CD14-positive monocyte (primary cell): ENCODE measurements at regions not wholly inside any gene's neighbourhood (a gene's known extent, or its start where the extent isn't known, plus 50 kb on each side); places are given as distances from the start of the nearest gene placed in this dataset.

Experiments used
- DNase-seq, 3 donors: peaks; one replicate each; pipeline ENCODE4 v3.0.0-alpha.2; 2011 to 2022
- H2AFZ ChIP-seq: 2 replicates; pipeline ENCODE4 v1.6.0; 2012; ENCODE audit warnings: mild to moderate bottlenecking, low read depth, low read length, inconsistent platforms; ENCODE audit not compliant: insufficient read depth, poor library complexity, severe bottlenecking
- H3K27ac ChIP-seq, 2 donors: 1 replicate in 1 of 2; 2 replicates in 1 of 2; pipeline ENCODE4 v1.5.1; 2012 to 2013; ENCODE audit warnings: low read length in 2 of 2, control low read depth in 1 of 2, inconsistent platforms in 1 of 2, low read depth in 1 of 2, mild to moderate bottlenecking in 1 of 2
- H3K27me3 ChIP-seq, 2 donors: one replicate each; pipeline versions ENCODE4 v1.6.0 to v1.6.1; 2011 to 2013; ENCODE audit warnings: low read length in 2 of 2; ENCODE audit not compliant: control insufficient read depth in 2 of 2, insufficient read depth in 2 of 2
- H3K36me3 ChIP-seq, 2 donors: replicated peaks in 1 of 2; 1 replicate in 1 of 2; 2 replicates in 1 of 2; pipeline versions ENCODE4 v1.5.1 to v1.6.1; 2012 to 2013; ENCODE audit warnings: low read length in 2 of 2, control low read depth in 1 of 2, inconsistent platforms in 1 of 2, mild to moderate bottlenecking in 1 of 2; ENCODE audit not compliant: insufficient read depth in 2 of 2, control insufficient read depth in 1 of 2
- H3K4me1 ChIP-seq, 2 donors: 1 replicate in 1 of 2; 2 replicates in 1 of 2; pipeline versions ENCODE4 v1.5.1 to v1.6.1; 2012 to 2013; ENCODE audit warnings: low read length in 2 of 2, control low read depth in 1 of 2, inconsistent platforms in 1 of 2, mild to moderate bottlenecking in 1 of 2, moderate library complexity in 1 of 2; ENCODE audit not compliant: insufficient read depth in 2 of 2, control insufficient read depth in 1 of 2
- H3K4me2 ChIP-seq: replicated peaks from 2 replicates; pipeline ENCODE3; 2012; ENCODE audit warnings: low read length, moderate library complexity, mild to moderate bottlenecking; ENCODE audit not compliant: poor library complexity, severe bottlenecking; ENCODE audit errors: extremely low read depth
- H3K4me3 ChIP-seq, 3 experiments: fragments of 200-600 bp in 1 of 3; sonication (generic) in 1 of 3; replicated peaks in 1 of 3; 1 replicate in 2 of 3; 2 replicates in 1 of 3; pipeline ENCODE4 v1.5.1; 2011 to 2013; ENCODE audit warnings: low read length in 3 of 3, mild to moderate bottlenecking in 3 of 3, control low read depth in 2 of 3, low read depth in 2 of 3, inconsistent platforms in 1 of 3, moderate library complexity in 1 of 3
- H3K79me2 ChIP-seq: 2 replicates; pipeline ENCODE4 v1.6.0; 2012; ENCODE audit warnings: mild to moderate bottlenecking, control low read depth, inconsistent platforms, low read length, moderate library complexity; ENCODE audit not compliant: insufficient read depth
- H3K9ac ChIP-seq: 2 replicates; pipeline ENCODE4 v1.6.0; 2017; ENCODE audit warnings: low read length, mild to moderate bottlenecking; ENCODE audit not compliant: insufficient read depth, poor library complexity, severe bottlenecking
- H3K9me3 ChIP-seq, 2 donors: replicated peaks in 1 of 2; 1 replicate in 1 of 2; 2 replicates in 1 of 2; pipeline versions ENCODE4 v1.5.1 to v1.6.1; 2012 to 2013; ENCODE audit warnings: low read length in 2 of 2, control low read depth in 1 of 2; ENCODE audit not compliant: control insufficient read depth in 1 of 2, insufficient read depth in 1 of 2
- H4K20me1 ChIP-seq: 2 replicates; pipeline ENCODE4 v1.6.0; 2012; ENCODE audit warnings: mild to moderate bottlenecking, low read length, control low read depth, moderate library complexity; ENCODE audit not compliant: insufficient read depth
- H3K27ac Mint-ChIP-seq, 7 donors: one replicate each; pipeline ENCODE4 v1.8.0; 2020; ENCODE audit warnings: mild to moderate bottlenecking in 7 of 7, mixed read lengths in 7 of 7, moderate library complexity in 6 of 7, inconsistent platforms in 2 of 7
- H3K27me3 Mint-ChIP-seq, 3 donors: one replicate each; pipeline ENCODE4 v1.8.0; 2021 to 2022; ENCODE audit warnings: low read depth in 3 of 3, mild to moderate bottlenecking in 3 of 3, mixed read lengths in 3 of 3, moderate library complexity in 3 of 3, inconsistent platforms in 1 of 3
- H3K36me3 Mint-ChIP-seq, 2 donors: one replicate each; pipeline ENCODE4 v1.8.0; 2020; ENCODE audit warnings: mixed read lengths in 2 of 2, inconsistent platforms in 1 of 2, mild to moderate bottlenecking in 1 of 2
- H3K4me1 Mint-ChIP-seq: one replicate; pipeline ENCODE4 v1.8.0; 2020; ENCODE audit warnings: mild to moderate bottlenecking, mixed read lengths
- H3K4me3 Mint-ChIP-seq, 2 donors: one replicate each; pipeline ENCODE4 v1.8.0; 2020; ENCODE audit warnings: mild to moderate bottlenecking in 2 of 2, mixed read lengths in 2 of 2, moderate library complexity in 1 of 2
- H3K9me3 Mint-ChIP-seq, 7 donors: one replicate each; pipeline ENCODE4 v1.8.0; 2020 to 2022; ENCODE audit warnings: mixed read lengths in 7 of 7, mild to moderate bottlenecking in 6 of 7, moderate library complexity in 6 of 7, inconsistent platforms in 2 of 7
- WGBS: methylation state at CpG from one replicate; pipeline ENCODE4 v1.1.5; 2013; ENCODE audit warnings: missing lambda C conversion rate; ENCODE audit not compliant: insufficient coverage; 5-methylcytosine and 5-hydroxymethylcytosine counted together
- intact Hi-C, 2 donors: fragments of 100-400 bp; cut with micrococcal nuclease; formaldehyde crosslinking; loops; one replicate each; pipeline versions ENCODE4 v1.15.0 to v1.15.1; 2023
- TF ChIP-seq, protein P1 (sequence below): fragments of 200-600 bp; IDR thresholded peaks from one replicate; pipeline ENCODE4 v1.8.0; 2022; ENCODE audit warnings: antibody characterized with exemption, mild to moderate bottlenecking

GRCh38 chr11:26843539-26843938 is 121.7 kb upstream of the SLC5A12 start:
- WGBS = 80% methylated on average over 1 of the region's 2 CpGs
- H3K4me3 Mint-ChIP-seq = no peak overlapping the region
- H3K36me3 ChIP-seq = no peaks in the 10 kb centered on the region
- peaks cover 0 to 12% (median 0%) of the 10 kb centered on the region in 7 donors for H3K9me3 Mint-ChIP-seq
- TF ChIP-seq, protein P1, sequence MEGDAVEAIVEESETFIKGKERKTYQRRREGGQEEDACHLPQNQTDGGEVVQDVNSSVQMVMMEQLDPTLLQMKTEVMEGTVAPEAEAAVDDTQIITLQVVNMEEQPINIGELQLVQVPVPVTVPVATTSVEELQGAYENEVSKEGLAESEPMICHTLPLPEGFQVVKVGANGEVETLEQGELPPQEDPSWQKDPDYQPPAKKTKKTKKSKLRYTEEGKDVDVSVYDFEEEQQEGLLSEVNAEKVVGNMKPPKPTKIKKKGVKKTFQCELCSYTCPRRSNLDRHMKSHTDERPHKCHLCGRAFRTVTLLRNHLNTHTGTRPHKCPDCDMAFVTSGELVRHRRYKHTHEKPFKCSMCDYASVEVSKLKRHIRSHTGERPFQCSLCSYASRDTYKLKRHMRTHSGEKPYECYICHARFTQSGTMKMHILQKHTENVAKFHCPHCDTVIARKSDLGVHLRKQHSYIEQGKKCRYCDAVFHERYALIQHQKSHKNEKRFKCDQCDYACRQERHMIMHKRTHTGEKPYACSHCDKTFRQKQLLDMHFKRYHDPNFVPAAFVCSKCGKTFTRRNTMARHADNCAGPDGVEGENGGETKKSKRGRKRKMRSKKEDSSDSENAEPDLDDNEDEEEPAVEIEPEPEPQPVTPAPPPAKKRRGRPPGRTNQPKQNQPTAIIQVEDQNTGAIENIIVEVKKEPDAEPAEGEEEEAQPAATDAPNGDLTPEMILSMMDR = no peak
- no peak for DNase-seq
- H4K20me1 ChIP-seq = no peaks in the 10 kb centered on the region
- H3K36me3 Mint-ChIP-seq = no peaks in the 10 kb centered on the region
- H3K79me2 ChIP-seq = no peaks in the 10 kb centered on the region
- H3K9ac ChIP-seq = no peak overlapping the region
- H3K27me3 ChIP-seq = no peaks in the 10 kb centered on the region
- no peaks in the 10 kb centered on the region for H3K27me3 Mint-ChIP-seq
- H3K4me1 Mint-ChIP-seq = no peaks in the 10 kb centered on the region
- H3K9me3 ChIP-seq = no peaks in the 10 kb centered on the region
- no peak overlapping the region for H3K4me3 ChIP-seq
- no peak overlapping the region for H3K4me2 ChIP-seq
- no peak overlapping the region for H3K27ac ChIP-seq
- intact Hi-C loops = no loop called here
- H3K27ac Mint-ChIP-seq = no peak overlapping the region
- no peak overlapping the region for H2AFZ ChIP-seq
- H3K4me1 ChIP-seq = no peaks in the 10 kb centered on the region

DNA sequence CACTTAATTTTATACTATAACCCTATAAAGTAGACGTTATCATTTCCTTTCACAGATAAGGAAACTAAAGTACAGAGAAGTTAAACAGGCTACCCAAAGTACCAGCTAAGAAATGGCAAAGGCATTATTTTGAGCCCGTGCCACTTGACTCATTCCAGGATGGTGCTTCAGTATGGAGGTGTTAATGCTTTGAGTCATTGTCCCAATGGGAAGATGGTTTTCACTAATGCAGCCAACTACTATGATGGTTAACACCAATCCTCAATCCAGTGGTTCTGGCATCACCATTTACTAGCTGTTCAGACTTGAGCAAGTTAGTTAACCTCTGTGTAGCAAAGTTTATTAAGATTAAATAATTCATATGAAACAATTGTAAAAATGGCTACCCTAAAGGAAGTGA is 123.1 kb upstream of the SLC5A12 start:
- H3K27me3 ChIP-seq = no peaks in the 10 kb centered on the region
- H3K9ac ChIP-seq = no peak overlapping the region
- no peak overlapping the region for H3K27ac ChIP-seq
- peaks cover 0 to 5% of the 10 kb centered on the region in 2 donors for H3K9me3 ChIP-seq
- no peaks in the 10 kb centered on the region for H3K36me3 ChIP-seq
- H2AFZ ChIP-seq = no peak overlapping the region
- no peaks in the 10 kb centered on the region for H3K79me2 ChIP-seq
- Mint-ChIP-seq H3K27ac (no peak overlapping the region), H3K27me3 (no peaks in the 10 kb centered on the region), H3K4me1 (no peaks in the 10 kb centered on the region), H3K36me3 (no peaks in the 10 kb centered on the region), H3K4me3 (no peak overlapping the region), H3K9me3 (peaks cover 0 to 18% (median 0%) of the 10 kb centered on the region in 7 donors)
- H4K20me1 ChIP-seq = no peaks in the 10 kb centered on the region
- no peak for DNase-seq
- no peak overlapping the region for H3K4me3 ChIP-seq
- H3K4me1 ChIP-seq = no peaks in the 10 kb centered on the region
- no CpG with 5 or more reads among the region's 2 CpGs for WGBS
- TF ChIP-seq, protein P1 = no peak
- intact Hi-C loops = no loop called here
- no peak overlapping the region for H3K4me2 ChIP-seq
